ENCODE measurements at regions not wholly inside any gene's neighbourhood (a gene's known extent, or its start where the extent isn't known, plus 50 kb on each side); places are given as distances from the start of the nearest gene placed in this dataset.

- DNase-seq (no peak), ATAC-seq (replicated peaks) (no peak)
- Mint-ChIP-seq H3K36me3 (no peaks in the 10 kb centered on the region), H3K27ac (no peak overlapping the region), H3K27me3 (peaks cover 0 to 5% of the 10 kb centered on the region in 2 donors), H3K4me1 (no peaks in the 10 kb centered on the region), H3K4me3 (no peak overlapping the region), H3K9me3 (peaks cover 0 to 6% of the 10 kb centered on the region in 2 donors)
Measured at GRCh38 chr1:87505391-87505983, 176.8 kb downstream of the LMO4 start.

DNA sequence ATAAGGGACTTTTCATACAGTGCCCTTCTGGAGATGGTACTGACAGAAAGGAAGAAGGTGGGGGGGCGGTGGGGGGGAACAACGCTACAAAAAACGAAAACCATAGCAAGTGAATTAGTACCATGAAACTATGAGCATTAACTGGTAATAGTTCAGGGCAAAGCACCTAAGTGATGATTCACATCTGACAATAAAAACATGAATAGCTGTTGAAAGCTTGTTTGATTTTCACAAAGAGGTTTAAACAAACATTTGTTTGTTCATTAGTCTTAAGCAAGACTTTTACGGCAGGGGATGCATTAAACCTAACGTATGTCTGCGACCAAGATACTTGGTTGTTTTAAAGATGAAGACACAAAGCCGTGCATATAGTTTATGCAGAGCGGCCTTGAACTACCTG lies 177.5 kb downstream of the LMO4 start:
- DNase-seq (no peak), ATAC-seq (replicated peaks) (no peak)

DNA sequence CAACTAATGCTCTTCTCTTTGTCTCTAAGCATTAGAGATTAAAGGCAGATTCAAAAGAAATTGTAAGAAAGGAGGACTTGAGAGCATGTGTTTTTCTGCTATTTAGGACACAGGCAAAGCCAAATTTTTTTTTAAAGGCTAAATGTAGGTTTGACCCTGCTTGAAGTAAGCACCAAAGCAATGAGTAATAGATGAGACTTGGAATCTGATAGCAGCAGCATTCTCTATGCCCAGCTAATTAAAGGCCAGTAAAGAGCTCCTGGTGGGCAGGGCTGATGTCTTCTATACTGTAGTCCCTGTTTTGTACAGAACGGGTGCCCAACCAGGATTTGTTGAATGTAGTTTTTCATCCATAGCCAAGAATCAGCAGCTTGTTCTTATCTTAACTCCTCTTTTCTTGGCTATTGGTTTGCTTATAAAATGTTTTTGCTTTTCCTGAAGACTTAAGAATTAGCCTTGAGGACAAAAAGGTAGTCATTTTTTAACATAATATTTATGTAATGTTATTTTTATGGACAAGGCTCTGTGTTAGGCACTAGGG lies 179.6 kb downstream of the LMO4 start:
- Mint-ChIP-seq H3K27me3 (peaks cover 0 to 5% of the 10 kb centered on the region in 2 donors), H3K4me1 (no peaks in the 10 kb centered on the region), H3K4me3 (no peak overlapping the region), H3K27ac (no peak overlapping the region), H3K36me3 (no peaks in the 10 kb centered on the region), H3K9me3 (no peaks in the 10 kb centered on the region)
- no peak for ATAC-seq (replicated peaks)
- no peak for DNase-seq

More for the DNA sequence above, 177.5 kb downstream of the LMO4 start:
- peaks cover 0 to 5% of the 10 kb centered on the region in 2 donors for H3K27me3 Mint-ChIP-seq
- no peaks in the 10 kb centered on the region for H3K4me1 Mint-ChIP-seq
- no peak overlapping the region for H3K27ac Mint-ChIP-seq
- H3K9me3 Mint-ChIP-seq: peaks cover 0 to 6% of the 10 kb centered on the region in 2 donors
- no peaks in the 10 kb centered on the region for H3K36me3 Mint-ChIP-seq
- no peak overlapping the region for H3K4me3 Mint-ChIP-seq

DNA sequence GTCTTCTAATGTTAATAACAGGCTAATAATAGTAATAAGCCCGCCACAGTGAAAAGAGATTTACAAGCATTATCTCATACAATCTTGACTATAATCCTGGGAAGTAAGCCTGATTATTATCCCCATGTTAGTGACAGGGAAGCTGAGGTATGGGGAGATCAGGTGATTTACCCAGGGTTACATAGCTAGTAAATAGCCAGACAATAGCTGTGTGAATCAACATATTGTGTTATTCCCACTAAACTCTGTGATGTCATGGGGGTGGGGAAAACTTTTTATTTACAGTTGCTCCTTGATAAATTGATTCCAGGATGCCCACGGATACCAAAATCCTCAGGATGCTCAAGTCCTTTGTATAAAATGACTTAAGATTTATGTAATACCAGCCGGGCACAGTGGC lies 181.9 kb downstream of the LMO4 start:
- Mint-ChIP-seq H3K36me3 (no peaks in the 10 kb centered on the region), H3K4me1 (no peaks in the 10 kb centered on the region), H3K27ac (no peak overlapping the region), H3K9me3 (no peaks in the 10 kb centered on the region), H3K4me3 (no peak overlapping the region), H3K27me3 (peaks cover 0 to 5% of the 10 kb centered on the region in 2 donors)
- no peak for ATAC-seq (replicated peaks)
- no peak for DNase-seq

DNA sequence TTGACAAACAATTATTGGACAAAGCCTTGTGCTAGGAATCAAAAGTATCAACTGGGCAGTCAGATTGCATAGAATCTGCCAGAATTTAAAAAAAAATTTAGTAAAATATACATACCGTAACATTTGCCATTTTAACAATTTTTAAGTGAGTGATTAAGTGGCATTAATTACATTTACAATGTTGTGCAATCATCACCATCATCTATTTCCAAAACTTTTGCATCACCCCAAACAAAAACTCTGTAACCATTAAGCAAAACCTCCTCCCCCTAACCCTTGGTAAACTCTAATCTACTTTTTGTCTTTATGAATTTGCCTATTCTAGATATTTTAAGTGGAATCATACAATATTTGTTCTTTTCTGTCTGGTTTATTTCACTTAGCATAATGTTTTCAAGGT lies 182.8 kb downstream of the LMO4 start:
- Mint-ChIP-seq H3K27ac (no peak overlapping the region), H3K4me1 (no peaks in the 10 kb centered on the region), H3K36me3 (no peaks in the 10 kb centered on the region), H3K9me3 (no peaks in the 10 kb centered on the region), H3K4me3 (no peak overlapping the region), H3K27me3 (peaks cover 0 to 5% of the 10 kb centered on the region in 2 donors)
- ATAC-seq (replicated peaks) (no peak), DNase-seq (no peak)

DNA sequence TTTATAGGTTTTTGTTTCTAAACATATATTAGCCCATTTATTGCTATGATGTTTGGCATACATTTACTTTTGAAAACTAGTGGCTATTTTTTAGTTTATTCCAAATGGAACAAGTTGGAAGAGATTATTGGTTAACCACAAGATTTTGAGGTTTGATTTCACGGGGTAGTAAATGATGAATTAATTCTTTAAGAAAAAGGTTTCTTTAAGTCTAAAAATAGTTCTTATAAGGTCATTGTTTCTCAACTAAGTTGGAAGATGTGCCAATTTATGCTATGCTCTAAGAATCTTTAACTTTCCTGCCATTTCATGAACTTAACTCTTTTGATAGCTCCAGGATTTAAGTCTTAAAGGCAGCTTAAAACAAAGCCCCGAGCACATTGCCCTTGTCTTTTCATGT lies 183.8 kb downstream of the LMO4 start:
- Mint-ChIP-seq H3K4me1 (no peaks in the 10 kb centered on the region), H3K27ac (no peak overlapping the region), H3K9me3 (no peaks in the 10 kb centered on the region), H3K4me3 (no peak overlapping the region), H3K36me3 (no peaks in the 10 kb centered on the region), H3K27me3 (no peaks in the 10 kb centered on the region)
- no peak for DNase-seq
- ATAC-seq (replicated peaks): no peak

DNA sequence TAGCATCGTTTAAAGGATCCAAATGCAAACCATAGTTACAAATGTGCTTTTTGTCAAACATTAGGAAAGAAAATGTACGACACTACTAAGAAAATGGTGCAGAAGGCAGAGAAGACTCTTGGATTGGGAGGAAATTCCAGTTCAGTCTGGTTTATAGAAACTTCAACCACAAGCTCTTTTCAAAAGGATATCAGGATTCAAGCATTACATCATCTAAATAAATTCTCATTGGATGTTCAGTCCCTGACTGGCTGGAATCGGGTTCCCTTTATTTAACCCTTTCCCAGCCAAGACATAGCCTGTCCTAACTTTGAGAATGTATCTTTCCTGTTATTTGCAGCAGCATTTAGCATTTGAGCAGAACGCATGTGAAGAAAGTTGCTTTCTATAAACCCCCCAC lies 184.6 kb downstream of the LMO4 start:
- H3K4me3 Mint-ChIP-seq: no peak overlapping the region
- H3K27me3 Mint-ChIP-seq: no peaks in the 10 kb centered on the region
- no peaks in the 10 kb centered on the region for H3K36me3 Mint-ChIP-seq
- no peaks in the 10 kb centered on the region for H3K4me1 Mint-ChIP-seq
- no peak for DNase-seq
- no peak for ATAC-seq (replicated peaks)
- H3K9me3 Mint-ChIP-seq: peaks cover 0 to 2% of the 10 kb centered on the region in 2 donors
- no peak overlapping the region for H3K27ac Mint-ChIP-seq

DNA sequence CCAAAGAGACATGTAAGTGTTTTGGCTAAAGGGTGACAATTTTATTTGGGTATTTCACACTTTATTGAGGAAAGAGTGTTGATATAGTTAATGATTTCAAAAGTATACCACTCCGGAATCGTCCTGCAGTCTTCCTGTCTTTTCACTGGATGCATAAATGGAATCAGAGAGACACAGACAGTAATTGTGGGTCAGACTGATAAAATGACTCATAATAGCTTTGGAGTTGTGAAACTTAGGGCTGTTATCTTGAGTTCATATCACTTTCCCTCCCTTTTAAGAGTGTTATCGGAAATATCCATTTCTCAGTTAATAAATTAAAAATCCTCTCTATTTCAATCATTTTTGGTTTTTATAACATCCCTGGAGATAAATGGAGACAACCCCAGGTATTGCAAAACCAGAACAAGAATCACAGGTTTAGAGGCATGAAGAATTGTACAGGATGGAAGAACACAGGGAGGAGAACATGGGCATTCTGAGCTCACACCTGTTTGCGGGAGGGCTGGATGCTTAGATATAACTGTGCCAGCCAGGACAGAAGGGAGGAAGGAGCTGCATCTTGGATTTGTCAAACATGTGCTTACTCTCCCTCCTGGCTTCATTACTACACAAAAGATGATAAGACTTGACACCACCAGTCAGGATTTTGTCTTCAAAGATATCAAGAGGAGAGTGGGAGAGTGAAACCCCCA lies 185.4 kb downstream of the LMO4 start:
- no peaks in the 10 kb centered on the region for H3K36me3 Mint-ChIP-seq
- peaks cover 0 to 2% of the 10 kb centered on the region in 2 donors for H3K9me3 Mint-ChIP-seq
- DNase-seq (no peak), ATAC-seq (replicated peaks) (no peak)
- H3K27me3 Mint-ChIP-seq: no peaks in the 10 kb centered on the region
- H3K4me3 Mint-ChIP-seq: no peak overlapping the region
- H3K4me1 Mint-ChIP-seq: peaks cover 3 to 6% of the 10 kb centered on the region in 2 donors
- H3K27ac Mint-ChIP-seq: no peak overlapping the region

- Mint-ChIP-seq H3K4me3 (no peak overlapping the region), H3K4me1 (peaks cover 7 to 18% of the 10 kb centered on the region in 2 donors), H3K9me3 (peaks cover 0 to 2% of the 10 kb centered on the region in 2 donors), H3K27me3 (no peaks in the 10 kb centered on the region), H3K36me3 (no peaks in the 10 kb centered on the region), H3K27ac (no peak overlapping the region)
- no peak for DNase-seq
- no peak for ATAC-seq (replicated peaks)
Measured at GRCh38 chr1:87515781-87516180, 187.1 kb downstream of the LMO4 start.

GRCh38 chr1:87518794-87519193 lies 190.1 kb downstream of the LMO4 start:
- peaks cover 0 to 9% of the 10 kb centered on the region in 2 donors for H3K9me3 Mint-ChIP-seq
- peaks cover 0 to 3% of the 10 kb centered on the region in 2 donors for H3K36me3 Mint-ChIP-seq
- no peak overlapping the region for H3K4me3 Mint-ChIP-seq
- H3K27ac Mint-ChIP-seq: no peak overlapping the region
- H3K27me3 Mint-ChIP-seq: no peaks in the 10 kb centered on the region
- ATAC-seq (replicated peaks) (peak; percentile 90 to 92), DNase-seq (peak; percentile 8)
- H3K4me1 Mint-ChIP-seq: peaks cover 7 to 18% of the 10 kb centered on the region in 2 donors

DNA sequence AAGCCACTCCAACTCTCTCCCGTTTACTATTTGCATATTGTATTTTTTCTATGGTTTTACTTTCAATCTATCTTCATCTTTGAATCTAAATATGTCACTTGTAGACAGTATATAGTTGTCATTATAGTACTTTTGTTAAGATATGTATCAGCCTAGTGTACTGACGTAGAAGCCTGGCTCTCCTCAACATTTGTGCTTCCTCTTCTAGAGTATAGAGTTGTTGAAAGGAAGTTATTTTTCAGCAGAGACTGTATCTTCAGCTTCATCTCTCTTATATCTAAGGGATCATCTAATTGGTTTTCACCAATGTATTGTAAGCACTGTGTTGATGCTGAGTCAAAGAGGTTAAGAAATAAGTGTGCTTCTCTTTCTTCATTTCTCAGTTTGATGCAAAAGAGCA lies 192.8 kb downstream of the LMO4 start:
- Mint-ChIP-seq H3K36me3 (peaks cover 0 to 3% of the 10 kb centered on the region in 2 donors), H3K4me3 (no peak overlapping the region), H3K27me3 (peaks cover 3 to 5% of the 10 kb centered on the region in 2 donors), H3K27ac (no peak overlapping the region), H3K9me3 (peaks cover 0 to 9% of the 10 kb centered on the region in 2 donors), H3K4me1 (peaks cover 7 to 18% of the 10 kb centered on the region in 2 donors)
- ATAC-seq (replicated peaks) (no peak), DNase-seq (no peak)

DNA sequence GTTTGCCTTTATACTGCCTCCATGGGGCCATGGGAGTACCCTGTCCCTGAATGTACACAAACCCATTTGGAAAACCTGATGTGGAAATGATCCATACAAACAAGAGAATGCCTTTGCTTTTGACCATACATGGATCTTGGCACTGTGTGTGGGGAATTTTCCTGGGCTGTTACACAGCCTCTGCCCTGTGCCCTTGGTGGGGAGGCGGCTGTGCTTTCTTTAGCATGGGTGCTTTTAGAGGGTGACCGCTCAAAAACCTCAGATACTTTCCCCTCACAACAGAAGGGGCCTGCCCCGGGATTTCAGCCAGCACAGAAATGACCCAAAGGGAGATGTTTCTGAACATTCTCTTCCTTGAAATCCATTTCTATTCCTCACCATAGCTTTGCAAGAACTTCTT lies 194.8 kb downstream of the LMO4 start:
- H3K36me3 Mint-ChIP-seq: peaks cover 0 to 3% of the 10 kb centered on the region in 2 donors
- peaks cover 0 to 7% of the 10 kb centered on the region in 2 donors for H3K9me3 Mint-ChIP-seq
- no peak for ATAC-seq (replicated peaks)
- H3K4me3 Mint-ChIP-seq: no peak overlapping the region
- DNase-seq: no peak
- H3K4me1 Mint-ChIP-seq: peaks cover 7 to 18% of the 10 kb centered on the region in 2 donors
- peaks cover 3 to 5% of the 10 kb centered on the region in 2 donors for H3K27me3 Mint-ChIP-seq
- no peak overlapping the region for H3K27ac Mint-ChIP-seq

- no peak overlapping the region for H3K4me3 Mint-ChIP-seq
- no peak for ATAC-seq (replicated peaks)
- H3K4me1 Mint-ChIP-seq: peaks cover 4 to 11% of the 10 kb centered on the region in 2 donors
- DNase-seq: no peak
- H3K9me3 Mint-ChIP-seq: peaks cover 0 to 7% of the 10 kb centered on the region in 2 donors
- peaks cover 3 to 5% of the 10 kb centered on the region in 2 donors for H3K27me3 Mint-ChIP-seq
- peaks cover 0 to 3% of the 10 kb centered on the region in 2 donors for H3K36me3 Mint-ChIP-seq
- no peak overlapping the region for H3K27ac Mint-ChIP-seq
Measured at GRCh38 chr1:87524021-87524754, 195.5 kb downstream of the LMO4 start.

DNA sequence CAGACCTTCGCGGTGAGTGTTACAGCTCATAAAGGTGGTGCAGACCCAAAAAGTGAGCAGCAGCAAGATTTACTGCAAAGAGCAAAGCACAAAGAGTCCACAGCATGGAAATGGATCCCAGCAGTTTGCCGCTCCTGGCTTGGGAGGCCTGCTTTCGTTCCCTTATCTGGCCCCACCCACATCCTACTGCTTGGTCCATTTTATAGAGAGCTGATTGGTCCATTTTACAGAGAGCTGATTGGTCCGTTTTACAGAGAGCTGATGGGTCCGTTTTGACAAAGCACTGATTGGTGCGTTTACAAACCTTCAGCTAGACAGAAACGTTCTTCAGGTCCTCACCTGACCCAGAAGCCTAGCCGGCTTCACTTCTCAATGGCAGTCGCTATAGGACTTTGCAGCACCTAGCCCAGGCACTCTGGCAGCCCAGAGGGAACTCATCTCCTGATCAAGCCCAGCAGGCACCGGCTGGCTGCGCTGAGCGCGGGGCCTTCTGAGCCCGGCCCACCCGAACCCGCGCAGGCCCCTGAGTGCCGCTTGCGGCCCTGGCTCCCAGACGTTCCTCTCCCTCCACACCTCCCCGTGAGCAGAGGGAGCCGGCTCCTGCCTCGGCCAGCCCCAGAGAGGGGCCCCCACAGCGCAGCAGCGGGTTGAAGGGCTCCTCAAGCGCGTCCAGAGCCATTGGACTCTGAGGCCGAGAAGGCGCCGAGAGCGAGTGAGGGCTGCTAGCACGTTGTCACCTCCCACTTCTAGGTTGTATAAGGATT lies 200.3 kb downstream of the LMO4 start:
- Mint-ChIP-seq H3K4me1 (no peaks in the 10 kb centered on the region), H3K9me3 (no peaks in the 10 kb centered on the region), H3K27me3 (peaks cover 3 to 4% of the 10 kb centered on the region in 2 donors), H3K36me3 (no peaks in the 10 kb centered on the region), H3K27ac (no peak overlapping the region), H3K4me3 (no peak overlapping the region)
- DNase-seq: no peak
- ATAC-seq (replicated peaks): no peak

Data from stimulated activated naive B cell treated with anti-CD40 and anti-IgM and Interleukin-4, amounts not matched to agents 10 μg/mL and 1 μg/mL and 100 μg/mL, for 72 hours (primary cell).